ENCODE measurements at regions not wholly inside any gene's neighbourhood (a gene's known extent, or its start where the extent isn't known, plus 50 kb on each side); places are given as distances from the start of the nearest gene placed in this dataset.

DNA sequence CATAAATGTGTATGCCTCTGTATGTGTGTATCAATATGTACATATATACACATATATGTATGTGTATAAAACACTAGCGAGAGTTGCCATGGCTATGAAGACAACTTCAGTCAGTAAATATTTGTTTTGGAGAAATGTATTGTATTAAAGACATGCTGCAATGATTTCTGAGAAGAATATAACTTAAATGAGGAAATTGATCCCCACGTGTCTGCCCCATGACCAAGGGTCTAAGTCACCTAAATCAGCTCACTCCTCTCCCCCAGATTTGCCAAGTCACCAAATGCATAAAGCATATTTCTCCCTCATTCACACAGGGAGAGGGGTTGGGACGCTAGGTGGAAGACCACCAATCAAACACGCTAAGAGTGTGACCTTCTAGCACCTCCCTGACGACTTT, 58.3 kb upstream of the LYST start:
- no peak overlapping the region for H3K27ac ChIP-seq
- DNase-seq (ENCODE audit: low read depth, low spot score) = no peak

DNA sequence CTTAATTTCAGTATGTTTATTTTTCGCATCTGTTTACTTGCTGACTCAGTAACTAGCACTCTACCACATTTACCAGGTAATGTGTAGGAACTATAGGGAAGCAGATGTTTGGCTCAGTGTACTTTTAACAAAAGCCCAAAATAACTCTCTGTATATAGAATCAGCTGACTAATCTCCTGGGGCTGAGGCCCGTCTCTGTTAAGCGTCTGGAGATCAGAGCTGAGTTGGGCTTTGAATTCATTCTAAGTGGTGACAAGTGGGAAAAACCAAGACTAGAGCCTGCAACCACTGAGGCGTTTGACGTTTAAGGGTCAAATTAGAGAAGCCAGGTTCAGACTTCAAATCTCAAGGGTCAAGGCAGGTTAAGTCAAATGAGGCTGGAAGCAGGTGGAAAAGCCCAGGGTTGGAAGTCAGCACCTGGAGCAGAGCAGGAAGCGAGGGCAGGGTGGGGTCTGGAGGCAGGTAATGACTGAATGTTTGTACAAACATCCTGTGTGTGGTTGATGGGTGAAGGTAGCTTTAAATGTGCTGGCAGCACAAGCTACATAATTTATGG, 56.8 kb upstream of the LYST start:
- no peak for DNase-seq (ENCODE audit: low read depth, low spot score)
- peak overlapping the region; percentile 98 for H3K27ac ChIP-seq

GRCh38 chr1:235920596-235921375, 54.1 kb upstream of the LYST start:
- H3K27ac ChIP-seq = peak overlapping the region; percentile 98
- DNase-seq (ENCODE audit: low read depth, low spot score) = no peak

DNA sequence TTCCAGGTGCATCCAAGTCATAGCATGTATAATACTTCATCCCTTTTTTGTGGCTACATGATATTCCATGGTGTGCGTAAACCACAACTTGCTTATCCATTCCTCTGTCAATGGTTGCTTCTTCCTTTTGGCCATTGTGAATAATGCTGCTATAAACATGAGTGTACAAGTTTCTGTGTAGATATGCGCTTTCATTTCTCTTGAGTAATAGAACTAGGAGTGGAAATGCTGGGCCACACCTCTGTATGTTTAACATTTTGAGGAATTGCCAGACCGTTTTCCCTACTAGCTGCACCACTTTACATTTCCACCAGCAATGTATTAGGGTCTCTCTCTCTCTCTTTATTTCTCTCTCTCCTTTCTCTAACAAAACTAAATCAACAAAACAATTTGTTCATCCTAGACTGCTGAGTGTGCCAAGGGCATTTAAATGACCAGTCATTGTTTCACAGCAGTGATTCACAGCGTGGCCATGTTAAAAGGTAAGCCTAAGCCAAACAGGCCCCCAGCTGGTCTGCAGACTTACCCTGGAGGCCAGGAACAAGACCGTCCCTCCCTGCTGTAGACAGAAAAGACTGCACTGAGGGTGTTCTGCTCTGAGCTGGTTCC, 53.2 kb upstream of the LYST start:
- H3K27ac ChIP-seq = peak overlapping the region; percentile 98
- peak; percentile 91 for DNase-seq (ENCODE audit: low read depth, low spot score)

DNA sequence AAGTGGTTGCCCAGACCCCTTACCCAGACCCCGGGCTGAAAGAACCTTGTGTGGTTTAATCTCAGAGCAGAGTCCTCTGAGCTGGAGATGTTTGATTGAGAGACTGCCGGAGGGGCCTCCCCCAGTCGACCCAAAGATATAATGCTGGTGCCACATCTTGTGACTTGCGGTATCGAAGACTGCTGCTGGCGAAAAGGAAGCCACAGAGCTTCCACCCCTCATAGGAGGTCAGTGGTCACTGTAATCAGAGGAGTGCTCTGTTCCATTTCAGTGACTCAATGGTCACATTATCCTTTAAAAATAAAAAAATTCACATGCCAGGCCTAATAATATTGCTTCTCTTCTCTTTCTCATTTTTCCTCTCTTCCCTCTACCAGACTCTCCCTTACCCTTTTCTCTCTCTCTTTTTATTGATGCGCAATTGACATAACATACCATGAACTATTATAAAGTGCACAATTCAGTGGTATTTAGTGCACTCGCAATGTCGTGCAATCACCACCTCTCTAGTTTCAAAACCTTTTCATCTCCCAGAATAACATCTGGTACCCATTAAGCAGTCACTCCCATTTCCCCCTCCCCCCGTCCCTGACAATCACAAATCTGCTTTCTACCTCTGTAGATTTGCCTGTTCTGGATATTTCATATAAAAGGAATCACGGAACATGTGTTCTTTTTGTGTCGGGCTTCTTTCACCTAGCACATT, 52.6 kb upstream of the LYST start:
- no peak for DNase-seq (ENCODE audit: low read depth, low spot score)
- H3K27ac ChIP-seq = peak overlapping the region; percentile 98

GRCh38 chr1:235918465-235918864, 51.8 kb upstream of the LYST start:
- peak overlapping the region; percentile 98 for H3K27ac ChIP-seq
- DNase-seq (ENCODE audit: low read depth, low spot score) = no peak

- peak overlapping the region; percentile 98 for H3K27ac ChIP-seq
- no peak for DNase-seq (ENCODE audit: low read depth, low spot score)
These were observed 51.3 kb upstream of the LYST start for GRCh38 chr1:235918032-235918431.

GRCh38 chr1:235917267-235917811, 50.6 kb upstream of the LYST start:
- peak overlapping the region; percentile 98 for H3K27ac ChIP-seq
- DNase-seq (ENCODE audit: low read depth, low spot score) = peak; percentile 100
